NCI-H187 (cell line): ENCODE measurements at regions not wholly inside any gene's neighbourhood (a gene's known extent, or its start where the extent isn't known, plus 50 kb on each side); places are given as distances from the start of the nearest gene placed in this dataset.

Experiments
- DNase-seq, 2 experiments: peaks; one replicate each; lab custom pipeline; 2025; lab: John Stamatoyannopoulos, UW

- DNase-seq: no peak
Observed at GRCh38 chr21:16072737-16073136, 343.0 kb downstream of the USP25 start.

- no peak for DNase-seq
Observed at GRCh38 chr21:16073586-16073985, 343.8 kb downstream of the USP25 start.

GRCh38 chr21:16074950-16075489, 345.2 kb downstream of the USP25 start:
- no peak for DNase-seq

GRCh38 chr21:16075649-16076282, 346.0 kb downstream of the USP25 start:
- DNase-seq: no peak

- no peak for DNase-seq
Observed at GRCh38 chr21:16076465-16076864, 346.7 kb downstream of the USP25 start.

- no peak for DNase-seq
Observed at GRCh38 chr21:16078382-16078781, 348.6 kb downstream of the USP25 start.

GRCh38 chr21:16079830-16080229, 350.0 kb downstream of the USP25 start:
- no peak for DNase-seq

- DNase-seq: no peak
Observed at GRCh38 chr21:16081304-16081703, 351.5 kb downstream of the USP25 start.

GRCh38 chr21:16082038-16082816, 352.4 kb downstream of the USP25 start:
- no peak for DNase-seq

GRCh38 chr21:16084776-16085364, 355.1 kb downstream of the USP25 start:
- DNase-seq: no peak

- no peak for DNase-seq
Observed at GRCh38 chr21:16085421-16085820, 355.6 kb downstream of the USP25 start.

GRCh38 chr21:16086121-16086520, 356.3 kb downstream of the USP25 start:
- DNase-seq: no peak

- DNase-seq: no peak
Observed at GRCh38 chr21:16086936-16087335, 357.2 kb downstream of the USP25 start.

- no peak for DNase-seq
Observed at GRCh38 chr21:16087523-16087922, 357.7 kb downstream of the USP25 start.

- DNase-seq: no peak
Observed at GRCh38 chr21:16088056-16088455, 358.3 kb downstream of the USP25 start.

- no peak for DNase-seq
Observed at GRCh38 chr21:16095005-16095404, 365.2 kb downstream of the USP25 start.

- DNase-seq: no peak
Observed at GRCh38 chr21:16096988-16097387, 367.2 kb downstream of the USP25 start.

- DNase-seq: no peak
Observed at GRCh38 chr21:16102113-16102512, 372.3 kb downstream of the USP25 start.

- DNase-seq: no peak
Observed at GRCh38 chr21:16108561-16109075, 378.8 kb downstream of the USP25 start.

- no peak for DNase-seq
Observed at GRCh38 chr21:16113052-16113715, 383.4 kb downstream of the USP25 start.

- DNase-seq: no peak
Observed at GRCh38 chr21:16115461-16115860, 385.7 kb downstream of the USP25 start.

- no peak for DNase-seq
Observed at GRCh38 chr21:16116069-16116468, 386.3 kb downstream of the USP25 start.
